Neural cell (in vitro differentiated cells): ENCODE measurements at regions not wholly inside any gene's neighbourhood (a gene's known extent, or its start where the extent isn't known, plus 50 kb on each side); places are given as distances from the start of the nearest gene placed in this dataset.

Experiments used
- H2AFZ ChIP-seq: fragments of 200-600, 300-800 bp; sonication (generic), shearing (Covaris generic); 2 replicates; pipeline ENCODE4 v1.6.0; 2014; ENCODE audit warnings: low read depth, mild to moderate bottlenecking, antibody characterized with exemption, low read length, moderate library complexity
- H3F3A ChIP-seq: fragments of 200-600 bp; shearing (Covaris generic); 2 replicates; pipeline ENCODE4 v1.6.1; 2016; ENCODE audit warnings: mild to moderate bottlenecking, moderate library complexity, mixed read lengths, antibody characterized with exemption, low read length; ENCODE audit not compliant: insufficient read depth, poor library complexity, severe bottlenecking
- H3K27ac ChIP-seq: fragments of 200-600, 300-800 bp; sonication (generic), shearing (Covaris generic); 2 replicates; pipeline ENCODE4 v1.5.1; 2014; ENCODE audit warnings: mild to moderate bottlenecking, low read length, moderate library complexity
- H3K27me3 ChIP-seq: fragments of 300-800, 200-600 bp; sonication (generic), shearing (Covaris generic); 2 replicates; pipeline ENCODE4 v1.6.0; 2014; ENCODE audit warnings: mild to moderate bottlenecking, low read depth, low read length, moderate library complexity; ENCODE audit not compliant: insufficient read depth
- H3K36me3 ChIP-seq: fragments of 300-800, 200-600 bp; sonication (generic), shearing (Covaris generic); 2 replicates; pipeline ENCODE4 v1.5.1; 2014; ENCODE audit warnings: mild to moderate bottlenecking, antibody characterized with exemption, low read length, moderate library complexity; ENCODE audit not compliant: insufficient read depth
- H3K4me2 ChIP-seq: fragments of 300-800, 200-600 bp; sonication (generic), shearing (Covaris generic); 2 replicates; pipeline ENCODE4 v1.6.0; 2014; ENCODE audit warnings: mild to moderate bottlenecking, low read length
- H3K4me3 ChIP-seq: fragments of 300-800, 200-600 bp; sonication (generic), shearing (Covaris generic); 2 replicates; pipeline ENCODE4 v1.5.1; 2014; ENCODE audit warnings: mild to moderate bottlenecking, low read length, moderate library complexity
- H3K79me2 ChIP-seq: fragments of 200-600 bp; shearing (Covaris generic); replicated peaks from 2 replicates; pipeline ENCODE4 v1.6.0; 2014; ENCODE audit warnings: mild to moderate bottlenecking, low read length, moderate library complexity; ENCODE audit not compliant: insufficient read depth
- H3K9ac ChIP-seq: fragments of 300-800, 200-600 bp; sonication (generic), shearing (Covaris generic); 2 replicates; pipeline ENCODE4 v1.6.1; 2016; ENCODE audit warnings: mild to moderate bottlenecking, low read length, mixed read lengths
- H3K9me2 ChIP-seq: fragments of 200-600 bp; shearing (Covaris generic); 2 replicates; pipeline ENCODE4 v1.6.1; 2016; ENCODE audit warnings: mild to moderate bottlenecking, low read length, mixed read lengths; ENCODE audit not compliant: insufficient read depth
- H3K9me3 ChIP-seq: fragments of 200-600, 300-800 bp; sonication (generic), shearing (Covaris generic); 2 replicates; pipeline ENCODE4 v1.6.1; 2016; ENCODE audit warnings: mild to moderate bottlenecking, mixed run types, low read length, moderate library complexity, mixed read lengths
- H4K20me1 ChIP-seq: fragments of 200-600 bp; shearing (Covaris generic); 2 replicates; pipeline ENCODE4 v1.6.1; 2016; ENCODE audit warnings: mild to moderate bottlenecking, mixed run types; ENCODE audit not compliant: insufficient read depth
- EP300 ChIP-seq: fragments of 450-650 bp; conservative IDR thresholded peaks from 2 replicates; pipeline ENCODE4 v1.6.1; 2014; ENCODE audit warnings: antibody characterized with exemption, mild to moderate bottlenecking, moderate library complexity; ENCODE audit not compliant: poor library complexity, severe bottlenecking
- EZH2 ChIP-seq: fragments of 200-600, 300-800 bp; shearing (Covaris generic), sonication (generic); IDR thresholded peaks from 2 replicates; pipeline ENCODE4 v1.6.1; 2014; ENCODE audit warnings: antibody characterized with exemption, low read length, borderline replicate concordance, mild to moderate bottlenecking; ENCODE audit not compliant: insufficient read depth, poor library complexity, severe bottlenecking
- MXI1 ChIP-seq: fragments of 450-650 bp; conservative IDR thresholded peaks from 2 replicates; pipeline ENCODE4 v1.6.1; 2014; ENCODE audit warnings: antibody characterized with exemption, mild to moderate bottlenecking; ENCODE audit not compliant: poor library complexity, severe bottlenecking
- POLR2AphosphoS5 ChIP-seq: IDR thresholded peaks from 2 replicates; pipeline ENCODE4 v1.6.1; 2012
- RAD21 ChIP-seq: fragments of 450-650 bp; conservative IDR thresholded peaks from 2 replicates; pipeline ENCODE4 v1.6.1; 2014; ENCODE audit warnings: antibody characterized with exemption, mild to moderate bottlenecking, moderate library complexity
- SMC3 ChIP-seq: fragments of 450-650 bp; conservative IDR thresholded peaks from 2 replicates; pipeline ENCODE4 v1.6.1; 2014; ENCODE audit warnings: antibody characterized with exemption, mild to moderate bottlenecking, moderate library complexity; ENCODE audit not compliant: poor library complexity
- TAF1 ChIP-seq: IDR thresholded peaks from 2 replicates; pipeline ENCODE4 v1.6.1; 2012; ENCODE audit warnings: low read depth
- TF ChIP-seq, protein P1 (sequence below): IDR thresholded peaks from 2 replicates; pipeline ENCODE4 v1.6.1; 2012; ENCODE audit warnings: borderline replicate concordance
- TF ChIP-seq, protein P2 (sequence below): fragments of 450-650 bp; IDR thresholded peaks from 2 replicates; pipeline ENCODE4 v1.5.1; 2014; ENCODE audit warnings: antibody characterized with exemption, mild to moderate bottlenecking, moderate library complexity; ENCODE audit not compliant: poor library complexity, severe bottlenecking

DNA sequence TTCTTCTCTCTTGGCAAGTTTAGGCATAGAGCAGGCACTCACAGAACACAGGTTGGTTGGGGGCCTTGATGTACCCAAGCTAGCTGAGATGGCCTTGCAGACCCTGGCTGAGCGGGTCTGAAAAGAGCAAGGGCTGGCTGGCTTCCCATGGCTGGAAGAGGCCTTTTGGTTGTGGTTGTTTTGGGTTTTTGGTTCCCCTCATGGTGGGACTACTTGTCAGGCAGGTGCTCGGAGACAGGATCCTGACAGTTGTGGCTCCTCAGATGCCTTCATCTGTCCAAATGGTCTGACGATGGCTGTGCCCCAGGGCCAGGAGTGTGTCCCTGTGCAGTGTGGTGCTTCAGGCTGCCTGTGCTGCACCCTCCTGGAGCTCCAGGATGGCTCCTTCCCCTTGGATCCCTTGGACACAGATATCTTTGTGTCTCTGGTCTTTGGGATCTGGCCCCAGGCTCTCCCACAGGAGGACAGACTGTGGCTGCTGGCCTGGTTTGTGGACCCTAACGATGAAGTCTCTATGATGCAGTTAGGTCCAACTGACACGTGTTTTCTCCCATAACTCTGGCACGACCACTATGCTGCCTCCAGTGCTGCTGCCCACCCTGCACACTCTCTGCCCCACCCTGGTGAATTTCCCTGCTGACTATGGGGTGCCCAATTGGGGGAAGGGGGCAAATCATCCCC, 321.5 kb upstream of the ZNF32 start:
- no peak for TF ChIP-seq RAD21
- TF ChIP-seq, protein P1, sequence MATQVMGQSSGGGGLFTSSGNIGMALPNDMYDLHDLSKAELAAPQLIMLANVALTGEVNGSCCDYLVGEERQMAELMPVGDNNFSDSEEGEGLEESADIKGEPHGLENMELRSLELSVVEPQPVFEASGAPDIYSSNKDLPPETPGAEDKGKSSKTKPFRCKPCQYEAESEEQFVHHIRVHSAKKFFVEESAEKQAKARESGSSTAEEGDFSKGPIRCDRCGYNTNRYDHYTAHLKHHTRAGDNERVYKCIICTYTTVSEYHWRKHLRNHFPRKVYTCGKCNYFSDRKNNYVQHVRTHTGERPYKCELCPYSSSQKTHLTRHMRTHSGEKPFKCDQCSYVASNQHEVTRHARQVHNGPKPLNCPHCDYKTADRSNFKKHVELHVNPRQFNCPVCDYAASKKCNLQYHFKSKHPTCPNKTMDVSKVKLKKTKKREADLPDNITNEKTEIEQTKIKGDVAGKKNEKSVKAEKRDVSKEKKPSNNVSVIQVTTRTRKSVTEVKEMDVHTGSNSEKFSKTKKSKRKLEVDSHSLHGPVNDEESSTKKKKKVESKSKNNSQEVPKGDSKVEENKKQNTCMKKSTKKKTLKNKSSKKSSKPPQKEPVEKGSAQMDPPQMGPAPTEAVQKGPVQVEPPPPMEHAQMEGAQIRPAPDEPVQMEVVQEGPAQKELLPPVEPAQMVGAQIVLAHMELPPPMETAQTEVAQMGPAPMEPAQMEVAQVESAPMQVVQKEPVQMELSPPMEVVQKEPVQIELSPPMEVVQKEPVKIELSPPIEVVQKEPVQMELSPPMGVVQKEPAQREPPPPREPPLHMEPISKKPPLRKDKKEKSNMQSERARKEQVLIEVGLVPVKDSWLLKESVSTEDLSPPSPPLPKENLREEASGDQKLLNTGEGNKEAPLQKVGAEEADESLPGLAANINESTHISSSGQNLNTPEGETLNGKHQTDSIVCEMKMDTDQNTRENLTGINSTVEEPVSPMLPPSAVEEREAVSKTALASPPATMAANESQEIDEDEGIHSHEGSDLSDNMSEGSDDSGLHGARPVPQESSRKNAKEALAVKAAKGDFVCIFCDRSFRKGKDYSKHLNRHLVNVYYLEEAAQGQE: no peak
- TF ChIP-seq, protein P2, sequence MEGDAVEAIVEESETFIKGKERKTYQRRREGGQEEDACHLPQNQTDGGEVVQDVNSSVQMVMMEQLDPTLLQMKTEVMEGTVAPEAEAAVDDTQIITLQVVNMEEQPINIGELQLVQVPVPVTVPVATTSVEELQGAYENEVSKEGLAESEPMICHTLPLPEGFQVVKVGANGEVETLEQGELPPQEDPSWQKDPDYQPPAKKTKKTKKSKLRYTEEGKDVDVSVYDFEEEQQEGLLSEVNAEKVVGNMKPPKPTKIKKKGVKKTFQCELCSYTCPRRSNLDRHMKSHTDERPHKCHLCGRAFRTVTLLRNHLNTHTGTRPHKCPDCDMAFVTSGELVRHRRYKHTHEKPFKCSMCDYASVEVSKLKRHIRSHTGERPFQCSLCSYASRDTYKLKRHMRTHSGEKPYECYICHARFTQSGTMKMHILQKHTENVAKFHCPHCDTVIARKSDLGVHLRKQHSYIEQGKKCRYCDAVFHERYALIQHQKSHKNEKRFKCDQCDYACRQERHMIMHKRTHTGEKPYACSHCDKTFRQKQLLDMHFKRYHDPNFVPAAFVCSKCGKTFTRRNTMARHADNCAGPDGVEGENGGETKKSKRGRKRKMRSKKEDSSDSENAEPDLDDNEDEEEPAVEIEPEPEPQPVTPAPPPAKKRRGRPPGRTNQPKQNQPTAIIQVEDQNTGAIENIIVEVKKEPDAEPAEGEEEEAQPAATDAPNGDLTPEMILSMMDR: no peak
- TF ChIP-seq TAF1: no peak
- no peak for TF ChIP-seq EZH2
- TF ChIP-seq SMC3: no peak
- no peak for TF ChIP-seq EP300
- TF ChIP-seq MXI1: no peak
- TF ChIP-seq POLR2AphosphoS5: no peak
- no peaks in the 10 kb centered on the region for H3K36me3 ChIP-seq
- H4K20me1 ChIP-seq: no peaks in the 10 kb centered on the region
- H3K79me2 ChIP-seq: no peaks in the 10 kb centered on the region
- no peaks in the 10 kb centered on the region for H3F3A ChIP-seq
- no peaks in the 10 kb centered on the region for H3K9me2 ChIP-seq
- H3K4me2 ChIP-seq: no peak overlapping the region
- no peak overlapping the region for H3K9ac ChIP-seq
- H3K27me3 ChIP-seq: no peaks in the 10 kb centered on the region
- no peak overlapping the region for H2AFZ ChIP-seq
- H3K27ac ChIP-seq: no peak overlapping the region
- H3K9me3 ChIP-seq: no peaks in the 10 kb centered on the region
- no peak overlapping the region for H3K4me3 ChIP-seq

DNA sequence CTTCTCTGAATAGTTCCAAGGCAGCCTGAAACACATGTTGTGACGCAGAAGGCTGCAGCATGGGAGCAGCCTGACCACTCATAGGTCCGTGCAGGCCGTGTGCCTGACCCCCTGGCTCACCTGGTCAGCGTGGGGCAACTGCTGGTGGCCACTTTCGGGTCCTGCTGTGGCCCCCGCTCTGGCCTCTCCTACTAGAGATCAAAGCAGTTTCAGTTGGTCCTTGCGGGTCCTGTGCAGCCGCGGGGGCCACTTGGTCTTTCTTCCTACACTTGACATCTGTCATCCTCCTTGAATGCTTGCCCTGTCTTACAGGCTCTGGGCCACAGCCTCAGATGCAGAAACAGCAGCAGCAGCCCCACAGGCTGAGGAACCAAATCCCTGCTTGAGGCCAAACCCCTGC, 320.8 kb upstream of the ZNF32 start:
- TF ChIP-seq RAD21: no peak
- TF ChIP-seq, protein P1: no peak
- Histone ChIP-seq H3F3A (no peaks in the 10 kb centered on the region), H3K9me3 (no peaks in the 10 kb centered on the region), H3K27ac (no peak overlapping the region), H3K9ac (no peak overlapping the region), H2AFZ (no peak overlapping the region), H3K4me3 (no peak overlapping the region), H3K36me3 (no peaks in the 10 kb centered on the region), H3K79me2 (no peaks in the 10 kb centered on the region), H3K27me3 (no peaks in the 10 kb centered on the region), H4K20me1 (no peaks in the 10 kb centered on the region), H3K4me2 (no peak overlapping the region), H3K9me2 (no peaks in the 10 kb centered on the region)
